HFFc6 (cell line): ENCODE measurements at regions not wholly inside any gene's neighbourhood (a gene's known extent, or its start where the extent isn't known, plus 50 kb on each side); places are given as distances from the start of the nearest gene placed in this dataset.

ENCODE experiments used
- DNase-seq: peaks from one replicate; pipeline ENCODE4 v3.0.0-alpha.2; 2018
- H3K27ac Mint-ChIP-seq: 2 replicates; pipeline ENCODE4 v1.8.0; 2020; ENCODE audit warnings: mild to moderate bottlenecking, mixed read lengths
- H3K27me3 Mint-ChIP-seq: 2 replicates; pipeline ENCODE4 v1.8.0; 2021; ENCODE audit warnings: mild to moderate bottlenecking, moderate library complexity, mixed read lengths; ENCODE audit not compliant: insufficient read depth
- H3K36me3 Mint-ChIP-seq: 2 replicates; pipeline ENCODE4 v1.8.0; 2021; ENCODE audit warnings: low read depth, mixed read lengths
- H3K4me1 Mint-ChIP-seq: 2 replicates; pipeline ENCODE4 v1.8.0; 2020; ENCODE audit warnings: low read depth, mixed read lengths
- H3K4me3 Mint-ChIP-seq: 2 replicates; pipeline ENCODE4 v1.8.0; 2020; ENCODE audit warnings: mild to moderate bottlenecking, moderate library complexity, mixed read lengths
- H3K9me3 Mint-ChIP-seq: 2 replicates; pipeline ENCODE4 v1.8.0; 2020; ENCODE audit warnings: mild to moderate bottlenecking, mixed read lengths
- CTCF ChIP-seq: fragments of 200-600 bp; sonication (generic); IDR thresholded peaks from 2 replicates; pipeline ENCODE4 v1.5.0; 2021; ENCODE audit warnings: antibody characterized with exemption, mild to moderate bottlenecking

- H3K4me1 Mint-ChIP-seq, result no peaks in the 10 kb centered on the region
- no peaks in the 10 kb centered on the region for H3K9me3 Mint-ChIP-seq
- peaks cover 3% of the 10 kb centered on the region; the same call in 1 of the 2 replicates for H3K27me3 Mint-ChIP-seq
- DNase-seq, result no peak
- no peaks in the 10 kb centered on the region for H3K36me3 Mint-ChIP-seq
- no peak overlapping the region for H3K4me3 Mint-ChIP-seq
- no peak overlapping the region for H3K27ac Mint-ChIP-seq
- no peak for TF ChIP-seq CTCF
Observed at GRCh38 chr6:22062807-22063408, 233.9 kb downstream of the PRL start.

- Mint-ChIP-seq H3K27ac (no peak overlapping the region), H3K4me3 (no peak overlapping the region), H3K4me1 (no peaks in the 10 kb centered on the region), H3K36me3 (no peaks in the 10 kb centered on the region), H3K27me3 (no peaks in the 10 kb centered on the region), H3K9me3 (no peaks in the 10 kb centered on the region)
- DNase-seq, result no peak
- no peak for TF ChIP-seq CTCF
Observed at GRCh38 chr6:22064558-22064957, 232.3 kb downstream of the PRL start.

- peaks cover 9% of the 10 kb centered on the region for H3K4me1 Mint-ChIP-seq
- no peak for TF ChIP-seq CTCF
- no peak for DNase-seq
- H3K4me3 Mint-ChIP-seq, result no peak overlapping the region
- no peaks in the 10 kb centered on the region for H3K9me3 Mint-ChIP-seq
- H3K27ac Mint-ChIP-seq, result no peak overlapping the region
- H3K27me3 Mint-ChIP-seq, result no peaks in the 10 kb centered on the region
- H3K36me3 Mint-ChIP-seq, result no peaks in the 10 kb centered on the region
Observed at GRCh38 chr6:22067122-22067521, 229.7 kb downstream of the PRL start.

GRCh38 chr6:22067671-22068070 lies 229.2 kb downstream of the PRL start:
- Mint-ChIP-seq H3K4me1 (peaks cover 11% of the 10 kb centered on the region), H3K36me3 (no peaks in the 10 kb centered on the region), H3K27me3 (no peaks in the 10 kb centered on the region), H3K4me3 (no peak overlapping the region), H3K27ac (no peak overlapping the region), H3K9me3 (no peaks in the 10 kb centered on the region)
- no peak for TF ChIP-seq CTCF
- no peak for DNase-seq

- no peaks in the 10 kb centered on the region for H3K36me3 Mint-ChIP-seq
- no peaks in the 10 kb centered on the region for H3K9me3 Mint-ChIP-seq
- no peaks in the 10 kb centered on the region for H3K27me3 Mint-ChIP-seq
- DNase-seq, result no peak
- H3K4me3 Mint-ChIP-seq, result no peak overlapping the region
- no peak for TF ChIP-seq CTCF
- H3K27ac Mint-ChIP-seq, result no peak overlapping the region
- peaks cover 11% of the 10 kb centered on the region for H3K4me1 Mint-ChIP-seq
Observed at GRCh38 chr6:22068561-22069305, 228.1 kb downstream of the PRL start.
